HCT116 (cell line): ENCODE measurements at regions not wholly inside any gene's neighbourhood (a gene's known extent, or its start where the extent isn't known, plus 50 kb on each side); places are given as distances from the start of the nearest gene placed in this dataset.

Experiments used
- ATAC-seq: fragments of 200-7000 bp; cut with Tn5 transposase; 2 replicates; pipeline ENCODE4 v1.9.1; 2020; ENCODE audit warnings: mild to moderate bottlenecking, moderate library complexity
- BruUV-seq: library from RNA; stranded (reverse); fragments of 400-500 nt; replicated peaks from 2 replicates; lab custom pipeline; 2021; lab: Mats Ljungman, UMichigan
- CTCF ChIA-PET: fragments of 300-600 bp; sonication (Branson Sonifier 250); formaldehyde crosslinking; loops from one replicate; lab custom pipeline; 2021; ENCODE audit warnings: antibody characterized with exemption; lab: Charles Lee
- POLR2A ChIA-PET: fragments of 300-600, 350-600 bp; sonication (Branson Sonifier 250); formaldehyde crosslinking; loops from one replicate; lab custom pipeline; 2021; ENCODE audit warnings: antibody characterized with exemption; lab: Charles Lee
- RAD21 ChIA-PET, 2 experiments: fragments of 300-600 bp; sonication (Branson Sonifier 250); formaldehyde crosslinking; loops; one replicate each; lab custom pipeline; 2023; ENCODE audit warnings: low total read pairs in 2 of 2; ENCODE audit not compliant: uncharacterized antibody in 2 of 2, unreplicated experiment in 2 of 2, low non-redundant PET in 1 of 2; lab: Charles Lee
- DNase-seq: peaks from one replicate; pipeline ENCODE4 v3.0.0-alpha.2; 2010; ENCODE audit warnings: low read depth, low spot score
- H2AFZ ChIP-seq: fragments of 200-600 bp; shearing (Covaris generic), sonication (generic); 2 replicates; pipeline ENCODE4 v1.6.1; 2017; ENCODE audit warnings: low read depth, mixed run types, mixed read lengths, antibody characterized with exemption, low read length; ENCODE audit not compliant: poor library complexity, severe bottlenecking
- H3K27ac ChIP-seq: 2 replicates; pipeline ENCODE4 v1.5.1; 2012; ENCODE audit warnings: low read depth, low read length
- H3K27me3 ChIP-seq: fragments of 200-600 bp; sonication (generic); 2 replicates; pipeline ENCODE4 v1.6.1; 2016; ENCODE audit warnings: mixed run types, low read length, mixed read lengths; ENCODE audit not compliant: insufficient read depth
- H3K36me3 ChIP-seq, 2 experiments: fragments of 200-500 bp in 1 of 2; fragments of 200-600 bp in 1 of 2; sonication (Bioruptor generic) in 1 of 2; sonication (generic) in 1 of 2; 2 replicates each; pipeline versions ENCODE4 v1.5.1 to v1.6.1; 2014 to 2016; ENCODE audit warnings: low read length in 2 of 2, inconsistent platforms in 1 of 2, mixed read lengths in 1 of 2, mixed run types in 1 of 2; ENCODE audit not compliant: insufficient read depth in 2 of 2, control insufficient read depth in 1 of 2
- H3K4me1 ChIP-seq, 2 experiments: fragments of 200-600 bp in 1 of 2; sonication (generic) in 1 of 2; 2 replicates each; pipeline versions ENCODE4 v1.5.1 to v1.6.1; 2012 to 2017; ENCODE audit warnings: low read length in 2 of 2, inconsistent platforms in 1 of 2, mild to moderate bottlenecking in 1 of 2, mixed read lengths in 1 of 2, mixed run types in 1 of 2, moderate library complexity in 1 of 2; ENCODE audit not compliant: insufficient read depth in 2 of 2, control insufficient read depth in 1 of 2
- H3K4me2 ChIP-seq: fragments of 200-600 bp; sonication (generic); 2 replicates; pipeline ENCODE4 v1.6.1; 2017; ENCODE audit warnings: mixed run types, low read length, mixed read lengths
- H3K4me3 ChIP-seq, 2 experiments: fragments of 200-600 bp in 1 of 2; sonication (generic) in 1 of 2; replicated peaks in 1 of 2; 2 replicates each; pipeline ENCODE4 v1.5.1; 2011 to 2016; ENCODE audit warnings: low read length in 2 of 2, control low read depth in 1 of 2, low read depth in 1 of 2, mild to moderate bottlenecking in 1 of 2, mixed read lengths in 1 of 2, mixed run types in 1 of 2
- H3K79me2 ChIP-seq: fragments of 200-600 bp; sonication (generic); 2 replicates; pipeline ENCODE4 v1.6.1; 2017; ENCODE audit warnings: mild to moderate bottlenecking, mixed run types, low read length, moderate library complexity, mixed read lengths; ENCODE audit not compliant: insufficient read depth
- H3K9ac ChIP-seq: fragments of 200-600 bp; sonication (generic); 2 replicates; pipeline ENCODE4 v1.6.1; 2016; ENCODE audit warnings: low read length, mixed read lengths
- H3K9me2 ChIP-seq: fragments of 200-600 bp; sonication (generic), shearing (Covaris generic); 2 replicates; pipeline ENCODE4 v1.6.1; 2017; ENCODE audit warnings: mixed run types, mild to moderate bottlenecking, moderate library complexity; ENCODE audit not compliant: insufficient read depth
- H3K9me3 ChIP-seq, 2 experiments: fragments of 200-500 bp in 1 of 2; fragments of 200-600 bp in 1 of 2; sonication (Bioruptor generic) in 1 of 2; sonication (generic) in 1 of 2; 2 replicates each; pipeline ENCODE4 v1.6.1; 2014 to 2017; ENCODE audit warnings: low read length in 2 of 2, mixed read lengths in 2 of 2, inconsistent platforms in 1 of 2, low read depth in 1 of 2, mild to moderate bottlenecking in 1 of 2, mixed run types in 1 of 2, moderate library complexity in 1 of 2; ENCODE audit not compliant: control insufficient read depth in 1 of 2, insufficient read depth in 1 of 2
- H4K20me1 ChIP-seq: fragments of 200-600 bp; sonication (generic), shearing (Covaris generic); 2 replicates; pipeline ENCODE4 v1.6.1; 2017; ENCODE audit warnings: mixed run types, mild to moderate bottlenecking, moderate library complexity; ENCODE audit not compliant: insufficient read depth
- ELF1 ChIP-seq: IDR thresholded peaks from 2 replicates; pipeline ENCODE4 v1.6.1; 2012; ENCODE audit warnings: low read depth, borderline replicate concordance
- FOSL1 ChIP-seq: IDR thresholded peaks from 2 replicates; pipeline ENCODE4 v1.6.1; 2012; ENCODE audit warnings: low read depth
- REST ChIP-seq: IDR thresholded peaks from 2 replicates; pipeline ENCODE4 v1.6.1; 2012; ENCODE audit warnings: low read depth
- SRF ChIP-seq: IDR thresholded peaks from 2 replicates; pipeline ENCODE4 v1.6.1; 2012; ENCODE audit warnings: low read depth
- ZBTB33 ChIP-seq: IDR thresholded peaks from 2 replicates; pipeline ENCODE4 v1.6.1; 2011; ENCODE audit warnings: mild to moderate bottlenecking, low read length, moderate library complexity; ENCODE audit not compliant: insufficient replicate concordance; ENCODE audit errors: extremely low read depth
- intact Hi-C: fragments of 100-400 bp; cut with micrococcal nuclease; formaldehyde crosslinking; loops from 2 replicates; pipeline ENCODE4 v1.10.0; 2022

GRCh38 chr7:67599331-67600062 lies 602.9 kb downstream of the TYW1 start:
- Histone ChIP-seq H3K4me3 (no peak overlapping the region), H2AFZ (no peak overlapping the region), H3K4me1 (no peaks in the 10 kb centered on the region), H3K27me3 (no peaks in the 10 kb centered on the region), H3K27ac (no peak overlapping the region), H3K9me3 (no peaks in the 10 kb centered on the region; a peak in 1 of 4 replicates), H3K79me2 (no peaks in the 10 kb centered on the region), H3K9me2 (no peaks in the 10 kb centered on the region), H3K9ac (no peak overlapping the region), H3K36me3 (no peaks in the 10 kb centered on the region), H3K4me2 (no peak overlapping the region), H4K20me1 (no peaks in the 10 kb centered on the region)
- POLR2A ChIA-PET: no interaction called here
- CTCF ChIA-PET: no interaction called here
- ATAC-seq (no peak), DNase-seq (no peak)
- intact Hi-C loops: no loop called here
- no TSS peak for BruUV-seq
- TF ChIP-seq ELF1: no peak
- no peak for TF ChIP-seq FOSL1
- TF ChIP-seq ZBTB33: no peak
- TF ChIP-seq SRF: no peak
- no peak for TF ChIP-seq REST
- RAD21 ChIA-PET: no interaction called here
